GM06990 (cell line): ENCODE measurements at regions not wholly inside any gene's neighbourhood (a gene's known extent, or its start where the extent isn't known, plus 50 kb on each side); places are given as distances from the start of the nearest gene placed in this dataset.

ENCODE experiments used
- DNase-seq: peaks from one replicate; pipeline ENCODE4 v3.0.0-alpha.2; 2011; ENCODE audit not compliant: insufficient read length; ENCODE audit errors: extremely low read depth
- H3K27me3 ChIP-seq: replicated peaks from 2 replicates; pipeline ENCODE4 v1.6.0; 2011; ENCODE audit warnings: low read length; ENCODE audit not compliant: control insufficient read depth, insufficient read depth
- H3K36me3 ChIP-seq: 2 replicates; pipeline ENCODE4 v1.5.1; 2011; ENCODE audit warnings: low read length; ENCODE audit not compliant: control insufficient read depth, insufficient read depth
- H3K4me3 ChIP-seq: replicated peaks from 2 replicates; pipeline ENCODE4 v1.5.1; 2011; ENCODE audit warnings: low read depth, mild to moderate bottlenecking, control low read depth, low read length
- TF ChIP-seq, protein P1 (sequence below): IDR thresholded peaks from 2 replicates; pipeline ENCODE4 v1.5.1; 2011; ENCODE audit warnings: low read length, control low read depth, mild to moderate bottlenecking, inconsistent platforms; ENCODE audit not compliant: insufficient read depth, poor library complexity, severe bottlenecking

DNA sequence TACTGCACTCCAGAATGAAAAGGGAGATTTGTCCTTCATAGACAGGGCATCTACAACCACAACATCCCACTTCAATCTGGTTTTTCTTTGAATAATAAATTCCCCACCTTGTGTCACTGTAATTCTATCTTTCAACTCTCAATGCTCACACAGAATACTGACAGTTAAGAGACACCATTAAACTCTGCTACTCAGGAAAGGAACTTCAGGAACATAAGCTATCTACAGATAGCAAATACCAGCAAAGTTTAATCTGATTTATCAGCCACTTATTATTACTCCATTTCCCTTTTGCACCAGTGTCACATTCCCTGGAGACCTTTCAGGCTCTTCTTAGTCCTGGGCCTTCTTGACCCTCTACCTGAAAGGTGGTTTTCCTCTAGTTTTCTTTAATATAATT is 152.0 kb upstream of the LPP start:
- H3K4me3 ChIP-seq, result no peak overlapping the region
- peaks cover 1% of the 10 kb centered on the region; the same call in 1 of the 2 replicates for H3K27me3 ChIP-seq
- no peak for DNase-seq
- TF ChIP-seq, protein P1, sequence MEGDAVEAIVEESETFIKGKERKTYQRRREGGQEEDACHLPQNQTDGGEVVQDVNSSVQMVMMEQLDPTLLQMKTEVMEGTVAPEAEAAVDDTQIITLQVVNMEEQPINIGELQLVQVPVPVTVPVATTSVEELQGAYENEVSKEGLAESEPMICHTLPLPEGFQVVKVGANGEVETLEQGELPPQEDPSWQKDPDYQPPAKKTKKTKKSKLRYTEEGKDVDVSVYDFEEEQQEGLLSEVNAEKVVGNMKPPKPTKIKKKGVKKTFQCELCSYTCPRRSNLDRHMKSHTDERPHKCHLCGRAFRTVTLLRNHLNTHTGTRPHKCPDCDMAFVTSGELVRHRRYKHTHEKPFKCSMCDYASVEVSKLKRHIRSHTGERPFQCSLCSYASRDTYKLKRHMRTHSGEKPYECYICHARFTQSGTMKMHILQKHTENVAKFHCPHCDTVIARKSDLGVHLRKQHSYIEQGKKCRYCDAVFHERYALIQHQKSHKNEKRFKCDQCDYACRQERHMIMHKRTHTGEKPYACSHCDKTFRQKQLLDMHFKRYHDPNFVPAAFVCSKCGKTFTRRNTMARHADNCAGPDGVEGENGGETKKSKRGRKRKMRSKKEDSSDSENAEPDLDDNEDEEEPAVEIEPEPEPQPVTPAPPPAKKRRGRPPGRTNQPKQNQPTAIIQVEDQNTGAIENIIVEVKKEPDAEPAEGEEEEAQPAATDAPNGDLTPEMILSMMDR, result no peak
- H3K36me3 ChIP-seq, result no peaks in the 10 kb centered on the region

DNA sequence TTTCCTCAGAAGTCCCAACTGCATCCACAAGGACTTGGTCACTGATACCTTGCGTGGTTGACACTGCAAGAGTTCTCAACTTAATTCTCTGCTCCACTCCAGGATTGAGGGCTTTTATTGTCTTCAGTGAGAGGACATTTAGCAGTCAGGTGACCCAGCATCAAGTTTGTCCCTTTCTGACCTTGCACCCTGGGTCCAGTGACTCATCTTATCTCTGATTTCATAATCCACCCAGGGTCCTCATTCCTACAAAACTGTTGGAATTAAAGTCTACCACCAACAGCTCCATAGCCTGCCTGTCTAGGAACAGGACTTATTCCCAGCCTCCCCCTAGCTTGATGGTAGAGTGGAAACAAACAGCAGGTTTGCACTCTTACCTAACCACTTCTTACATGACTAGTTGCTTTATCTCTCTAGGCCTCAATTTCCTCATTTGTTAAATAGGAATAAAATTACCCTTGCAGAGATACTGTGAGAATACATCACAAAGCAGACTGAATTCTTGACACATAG is 151.3 kb upstream of the LPP start:
- no peak overlapping the region for H3K4me3 ChIP-seq
- TF ChIP-seq, protein P1, result no peak
- H3K27me3 ChIP-seq, result peaks cover 1% of the 10 kb centered on the region; the same call in 1 of the 2 replicates
- DNase-seq, result no peak
- H3K36me3 ChIP-seq, result no peaks in the 10 kb centered on the region

DNA sequence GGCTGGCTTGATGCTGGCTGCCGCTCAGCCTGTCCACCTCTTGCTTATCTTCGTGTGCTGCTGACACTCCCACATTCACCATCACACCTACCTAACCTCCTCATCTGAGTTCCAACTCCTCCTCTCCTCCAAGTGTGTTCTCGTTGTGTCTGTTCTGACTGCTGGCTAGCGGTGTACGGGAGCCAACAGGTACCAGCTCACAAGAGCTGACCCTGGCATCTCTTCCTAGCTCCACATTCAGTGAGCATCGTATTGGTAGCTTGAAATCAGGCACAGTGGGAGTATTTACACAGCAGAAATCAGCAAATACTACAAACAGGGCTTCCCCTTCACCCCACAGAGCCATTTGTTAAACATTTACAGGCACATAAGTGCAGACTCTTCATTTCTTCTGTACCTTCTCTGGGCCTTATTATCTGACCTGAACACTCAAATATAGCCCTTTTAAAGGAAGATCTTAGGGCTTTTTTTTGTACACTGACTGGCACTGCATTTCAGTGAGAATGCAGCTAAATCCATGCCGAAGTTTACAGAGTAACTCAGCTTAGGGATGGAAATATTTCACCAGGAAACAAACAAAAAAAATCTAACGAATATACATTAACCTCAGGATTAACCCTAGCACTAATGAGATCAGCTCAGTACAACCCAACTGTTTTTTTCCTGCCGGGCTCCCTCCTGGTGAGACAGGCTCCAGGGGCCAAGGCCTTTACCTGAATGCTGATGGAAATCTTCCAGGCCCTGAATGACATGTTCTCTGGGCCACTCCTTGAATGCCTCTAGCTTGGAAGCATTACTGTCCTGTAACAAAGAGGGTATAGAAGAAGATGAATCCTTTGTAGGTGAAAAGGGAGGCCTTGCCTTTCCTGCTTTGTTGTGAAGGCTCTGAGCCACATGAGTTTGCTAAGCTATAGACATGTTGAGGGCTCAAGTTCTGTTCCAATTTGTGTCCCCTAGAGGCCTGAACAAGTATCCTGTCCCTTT is 150.5 kb upstream of the LPP start:
- no peak for DNase-seq
- Histone ChIP-seq H3K36me3 (no peaks in the 10 kb centered on the region), H3K4me3 (no peak overlapping the region), H3K27me3 (peaks cover 3% of the 10 kb centered on the region; the same call in 1 of the 2 replicates)
- TF ChIP-seq, protein P1, result no peak

DNA sequence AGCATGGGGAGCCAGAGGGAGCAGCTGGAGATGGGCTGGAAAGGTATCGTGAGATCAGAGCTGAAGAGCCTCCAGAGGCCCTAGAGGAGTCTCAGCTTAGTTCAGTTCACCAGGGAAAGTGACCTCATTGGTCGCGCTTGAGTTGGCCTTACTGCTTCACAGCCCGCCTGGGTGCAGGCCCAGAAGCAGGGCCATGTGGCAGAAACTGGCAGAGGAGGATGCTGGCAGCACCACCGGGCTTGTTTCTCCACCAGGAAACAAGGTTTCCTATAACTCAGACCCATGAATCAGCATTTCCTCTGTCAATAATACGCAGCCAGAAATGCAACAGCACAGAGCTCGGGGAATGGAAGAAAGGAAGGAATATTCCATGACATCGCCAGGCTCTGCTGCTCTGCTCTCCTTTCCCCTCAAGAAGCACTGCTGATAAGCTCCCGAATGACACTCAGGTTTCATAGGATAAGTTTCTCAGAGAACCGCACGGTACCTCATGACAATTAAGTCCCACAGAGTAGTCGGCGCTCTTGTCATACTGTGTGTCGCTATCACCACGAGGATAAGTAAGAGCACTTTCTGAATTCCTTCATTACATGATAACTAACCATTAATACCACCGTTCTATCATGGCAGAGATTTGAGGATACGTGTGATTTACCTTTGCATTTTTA is 147.1 kb upstream of the LPP start:
- no peak overlapping the region for H3K4me3 ChIP-seq
- no peak for DNase-seq
- H3K27me3 ChIP-seq, result peaks cover 3% of the 10 kb centered on the region; the same call in 1 of the 2 replicates
- no peaks in the 10 kb centered on the region for H3K36me3 ChIP-seq
- TF ChIP-seq, protein P1, result no peak

DNA sequence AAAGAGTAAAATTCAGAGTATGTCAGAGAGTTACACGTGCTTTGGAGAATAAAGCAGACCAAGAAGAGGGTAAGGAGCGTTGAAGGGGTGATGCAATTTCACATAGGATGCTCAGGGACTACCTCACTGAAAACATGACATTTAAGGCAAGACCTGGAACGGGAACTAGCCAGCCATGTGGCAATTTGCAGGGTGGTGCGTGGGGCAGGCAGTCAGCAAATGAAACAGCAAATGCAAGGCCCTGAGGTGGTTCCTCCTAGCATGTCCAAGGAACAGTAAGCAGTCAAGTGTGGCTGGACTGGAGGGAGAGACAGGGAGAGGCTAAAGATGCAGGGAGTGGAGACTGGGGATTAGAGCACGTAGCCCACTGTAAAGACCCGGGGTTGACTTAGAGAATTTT is 146.1 kb upstream of the LPP start:
- Histone ChIP-seq H3K27me3 (peaks cover 3% of the 10 kb centered on the region; the same call in 1 of the 2 replicates), H3K4me3 (no peak overlapping the region), H3K36me3 (no peaks in the 10 kb centered on the region)
- no peak for DNase-seq
- TF ChIP-seq, protein P1, result no peak
